ENCODE measurements at regions not wholly inside any gene's neighbourhood (a gene's known extent, or its start where the extent isn't known, plus 50 kb on each side); places are given as distances from the start of the nearest gene placed in this dataset.

- TF ChIP-seq POLR2A (IDR thresholded peaks at IDR 0.05; ENCODE audit: low read depth), result no peak
- no peak for TF ChIP-seq CTCF (IDR thresholded peaks at IDR 0.05)
- TF ChIP-seq EP300 (IDR thresholded peaks at IDR 0.05), result no peak
Measured at GRCh38 chr18:27430595-27430994, 245.5 kb upstream of the CHST9 start.

Data from esophagus muscularis mucosa (tissue), 4 donors.